ENCODE measurements at regions not wholly inside any gene's neighbourhood (a gene's known extent, or its start where the extent isn't known, plus 50 kb on each side); places are given as distances from the start of the nearest gene placed in this dataset.

DNA sequence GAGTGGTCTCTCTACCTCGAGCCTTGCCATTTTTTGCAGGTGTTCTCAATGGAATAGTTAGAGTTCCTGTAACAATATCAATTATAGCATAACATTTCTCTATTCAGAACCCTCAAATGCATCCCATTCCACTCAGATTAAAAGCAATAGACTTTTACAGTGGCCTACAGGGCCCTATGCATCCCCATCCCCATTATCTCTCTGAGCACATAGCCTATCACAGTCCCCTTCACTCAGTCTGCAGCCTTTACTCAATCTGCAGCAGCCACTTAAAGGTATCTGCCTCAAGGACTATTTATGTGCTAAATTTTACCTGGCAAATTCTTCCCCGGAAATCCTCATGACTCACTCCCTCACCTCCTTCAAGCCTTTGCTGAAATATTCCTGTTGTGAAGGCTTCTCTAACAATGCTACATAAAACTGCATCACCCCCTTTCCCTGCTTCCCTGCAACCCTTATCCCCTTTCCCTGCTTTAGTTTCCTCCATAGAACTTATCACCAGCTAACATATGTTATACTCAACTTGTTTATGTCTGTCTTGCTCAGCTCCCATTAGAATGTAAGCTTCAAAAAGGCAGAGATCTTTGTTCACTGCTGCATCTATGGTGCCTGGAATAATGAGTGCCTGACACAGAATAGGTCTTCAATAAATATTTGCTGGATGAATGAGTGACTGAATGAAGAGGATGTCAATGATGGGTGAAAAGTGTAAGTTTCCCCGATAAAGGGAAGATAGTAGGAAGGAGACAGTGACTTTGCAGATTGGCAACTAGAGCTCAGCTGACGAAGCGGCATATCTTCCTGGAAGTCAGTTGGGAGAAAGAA lies 54.1 kb upstream of the ZNF366 start:
- Histone ChIP-seq H2AFZ (ENCODE audit: low read length) (no peak overlapping the region), H3K9me2 (replicated peaks; ENCODE audit: low read length) (no peaks in the 10 kb centered on the region), H3K4me1 (ENCODE audit: insufficient read depth, low read length) (peaks cover 7% of the 10 kb centered on the region), H4K20me1 (ENCODE audit: low read length) (no peaks in the 10 kb centered on the region), H3K9me3 (ENCODE audit: low read length) (no peaks in the 10 kb centered on the region), H3K36me3 (ENCODE audit: low read depth, low read length) (no peaks in the 10 kb centered on the region), H3K4me3 (ENCODE audit: low read length) (no peak overlapping the region), H3K4me2 (ENCODE audit: low read length) (no peak overlapping the region), H3K9ac (ENCODE audit: low read length) (no peak overlapping the region), H3K27ac (ENCODE audit: low read length) (no peak overlapping the region), H3K79me2 (ENCODE audit: low read length) (no peaks in the 10 kb centered on the region), H3F3A (ENCODE audit: low read length, unreplicated experiment) (no peaks in the 10 kb centered on the region), H3K27me3 (ENCODE audit: low read length) (no peaks in the 10 kb centered on the region)
- TF ChIP-seq EZH2phosphoT487 (IDR thresholded peaks at IDR 0.05; ENCODE audit: borderline replicate concordance, low read length) (no peak), EZH2 (IDR thresholded peaks at IDR 0.05; ENCODE audit: low read length, unreplicated experiment) (no peak)
- TF ChIP-seq, protein P1, sequence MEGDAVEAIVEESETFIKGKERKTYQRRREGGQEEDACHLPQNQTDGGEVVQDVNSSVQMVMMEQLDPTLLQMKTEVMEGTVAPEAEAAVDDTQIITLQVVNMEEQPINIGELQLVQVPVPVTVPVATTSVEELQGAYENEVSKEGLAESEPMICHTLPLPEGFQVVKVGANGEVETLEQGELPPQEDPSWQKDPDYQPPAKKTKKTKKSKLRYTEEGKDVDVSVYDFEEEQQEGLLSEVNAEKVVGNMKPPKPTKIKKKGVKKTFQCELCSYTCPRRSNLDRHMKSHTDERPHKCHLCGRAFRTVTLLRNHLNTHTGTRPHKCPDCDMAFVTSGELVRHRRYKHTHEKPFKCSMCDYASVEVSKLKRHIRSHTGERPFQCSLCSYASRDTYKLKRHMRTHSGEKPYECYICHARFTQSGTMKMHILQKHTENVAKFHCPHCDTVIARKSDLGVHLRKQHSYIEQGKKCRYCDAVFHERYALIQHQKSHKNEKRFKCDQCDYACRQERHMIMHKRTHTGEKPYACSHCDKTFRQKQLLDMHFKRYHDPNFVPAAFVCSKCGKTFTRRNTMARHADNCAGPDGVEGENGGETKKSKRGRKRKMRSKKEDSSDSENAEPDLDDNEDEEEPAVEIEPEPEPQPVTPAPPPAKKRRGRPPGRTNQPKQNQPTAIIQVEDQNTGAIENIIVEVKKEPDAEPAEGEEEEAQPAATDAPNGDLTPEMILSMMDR (conservative IDR thresholded peaks at IDR 0.05; ENCODE audit: low read depth, low read length) = no peak
- BruUV-seq (replicated peaks) = no TSS peak
- ChIA-PET CTCF (no interaction called here), POLR2A (ENCODE audit: unreplicated experiment) (interaction anchor here (0.5 kb wide), 1 partner anchor 11 kb away, joined by 15 read pairs; no protein-coding TSS in a partner anchor)
- intact Hi-C loops (cut with micrococcal nuclease) = no loop called here
- ATAC-seq = no peak
- peak; percentile 35 for DNase-seq

DNA sequence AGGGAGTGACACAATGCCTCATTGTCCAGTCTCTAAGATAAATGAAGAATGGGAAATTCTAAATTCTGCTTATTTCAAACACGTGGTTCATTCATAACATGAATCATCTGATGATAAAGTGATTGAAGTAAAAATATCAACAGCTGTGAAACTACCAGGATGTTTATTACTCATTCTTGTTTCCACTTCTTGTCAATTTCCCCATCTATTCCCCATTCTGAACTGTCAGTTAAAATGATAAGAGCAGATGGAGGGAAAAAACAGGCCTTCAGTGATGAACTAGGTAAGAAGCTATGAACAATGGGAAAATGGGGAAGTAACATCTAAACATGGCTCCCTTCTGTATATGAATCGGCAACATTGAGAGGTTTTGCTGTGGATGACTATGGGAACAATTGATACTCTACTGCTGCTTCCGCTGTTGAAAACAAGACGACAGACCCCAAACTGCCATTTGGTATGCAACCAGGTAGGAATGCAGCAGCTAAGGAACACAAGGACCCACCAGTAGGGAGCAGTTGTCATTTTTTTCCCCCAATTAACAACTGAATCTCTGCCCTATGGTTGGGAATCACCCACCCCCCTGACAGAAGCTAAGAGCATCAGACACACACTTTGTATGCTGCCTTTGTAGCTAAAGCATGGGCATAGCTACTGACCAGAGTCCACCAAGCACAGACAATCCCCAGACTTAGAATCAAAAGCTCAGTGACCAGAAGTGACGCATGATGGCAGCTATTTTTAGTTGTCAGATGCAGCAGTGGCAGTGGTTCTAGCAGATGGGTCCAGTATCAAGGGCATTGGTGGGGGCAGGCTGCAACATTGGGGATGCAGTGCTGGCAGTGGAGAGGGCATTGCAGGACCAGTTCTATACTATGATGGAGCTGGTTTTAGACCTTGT lies 52.9 kb upstream of the ZNF366 start:
- intact Hi-C loops (cut with micrococcal nuclease) = loop anchor here (10.0 kb wide), 1 partner anchor 255 kb away; the partner anchor contains the start of gene TNPO1
- no peaks in the 10 kb centered on the region for H3F3A ChIP-seq (ENCODE audit: low read length, unreplicated experiment)
- no peak overlapping the region for H3K27ac ChIP-seq (ENCODE audit: low read length)
- no TSS peak for BruUV-seq (replicated peaks)
- ChIA-PET POLR2A (ENCODE audit: unreplicated experiment) (no interaction called here), CTCF (no interaction called here)
- H3K27me3 ChIP-seq (ENCODE audit: low read length) = no peaks in the 10 kb centered on the region
- H4K20me1 ChIP-seq (ENCODE audit: low read length) = no peaks in the 10 kb centered on the region
- H3K4me2 ChIP-seq (ENCODE audit: low read length) = no peak overlapping the region
- H3K4me1 ChIP-seq (ENCODE audit: insufficient read depth, low read length) = peaks cover 16% of the 10 kb centered on the region
- ATAC-seq = no peak
- no peaks in the 10 kb centered on the region for H3K9me2 ChIP-seq (replicated peaks; ENCODE audit: low read length)
- DNase-seq = no peak
- H3K4me3 ChIP-seq (ENCODE audit: low read length) = no peak overlapping the region
- no peaks in the 10 kb centered on the region for H3K79me2 ChIP-seq (ENCODE audit: low read length)
- H2AFZ ChIP-seq (ENCODE audit: low read length) = no peak overlapping the region
- no peak overlapping the region for H3K9ac ChIP-seq (ENCODE audit: low read length)
- no peaks in the 10 kb centered on the region for H3K36me3 ChIP-seq (ENCODE audit: low read depth, low read length)
- TF ChIP-seq EZH2phosphoT487 (IDR thresholded peaks at IDR 0.05; ENCODE audit: borderline replicate concordance, low read length) = no peak
- TF ChIP-seq EZH2 (IDR thresholded peaks at IDR 0.05; ENCODE audit: low read length, unreplicated experiment) = no peak
- TF ChIP-seq, protein P1 (conservative IDR thresholded peaks at IDR 0.05; ENCODE audit: low read depth, low read length) = no peak
- no peaks in the 10 kb centered on the region for H3K9me3 ChIP-seq (ENCODE audit: low read length)

Data from PC-3 (cell line).